ENCODE measurements at regions not wholly inside any gene's neighbourhood (a gene's known extent, or its start where the extent isn't known, plus 50 kb on each side); places are given as distances from the start of the nearest gene placed in this dataset.

DNA sequence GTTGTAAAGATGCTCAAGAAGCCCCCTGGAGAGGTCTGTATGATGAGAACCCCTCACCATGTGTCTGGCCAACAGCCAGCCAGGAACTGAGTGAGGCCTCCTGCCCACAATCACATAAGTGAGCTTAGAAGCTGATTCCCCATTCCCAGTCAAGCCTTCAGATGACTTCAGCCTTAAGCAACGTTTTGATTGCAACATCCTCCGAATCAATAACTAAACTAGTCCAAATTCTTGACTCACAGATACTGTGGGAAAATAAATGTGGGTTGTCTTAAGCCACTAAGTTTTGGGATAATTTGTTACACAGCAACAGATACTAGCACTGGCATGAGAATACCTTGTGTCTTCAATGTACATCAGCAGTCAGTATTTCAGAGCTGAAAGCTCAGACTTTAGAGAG, 54.5 kb upstream of the HS3ST4 start:
- Histone ChIP-seq H3K27me3 (no peaks in the 10 kb centered on the region), H3K27ac (no peak overlapping the region), H3K4me1 (no peaks in the 10 kb centered on the region), H3K9me3 (no peaks in the 10 kb centered on the region), H4K20me1 (no peaks in the 10 kb centered on the region), H3K9ac (no peak overlapping the region), H3K36me3 (no peaks in the 10 kb centered on the region), H3K4me2 (no peak overlapping the region), H3K4me3 (no peak overlapping the region)
- no peak for TF ChIP-seq Cebpa-rat (IDR thresholded peaks at IDR 0.05)

DNA sequence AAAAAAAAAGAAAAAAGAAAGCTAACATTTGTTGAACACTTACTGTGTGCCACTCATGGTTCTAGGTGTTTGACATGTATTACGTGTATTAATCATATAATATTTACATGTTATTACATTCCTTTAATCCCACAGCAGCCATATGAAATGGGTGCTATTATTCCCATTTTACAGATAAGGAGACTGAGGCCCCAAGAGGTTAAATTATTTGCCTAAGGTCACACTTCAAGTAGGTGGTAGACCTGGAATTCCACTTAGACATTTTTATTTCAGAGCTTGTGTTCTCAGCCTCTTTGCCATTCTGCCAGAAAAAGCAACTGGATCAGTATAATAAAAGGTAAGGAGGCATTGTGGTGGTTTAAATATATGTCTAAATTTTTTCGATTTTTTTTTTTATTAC, 55.1 kb upstream of the HS3ST4 start:
- H3K27ac ChIP-seq: no peak overlapping the region
- H3K4me1 ChIP-seq: no peaks in the 10 kb centered on the region
- no peak for TF ChIP-seq Cebpa-rat (IDR thresholded peaks at IDR 0.05)
- H3K9me3 ChIP-seq: no peaks in the 10 kb centered on the region
- no peaks in the 10 kb centered on the region for H3K36me3 ChIP-seq
- H4K20me1 ChIP-seq: no peaks in the 10 kb centered on the region
- H3K4me2 ChIP-seq: no peak overlapping the region
- no peak overlapping the region for H3K9ac ChIP-seq
- no peaks in the 10 kb centered on the region for H3K27me3 ChIP-seq
- no peak overlapping the region for H3K4me3 ChIP-seq

DNA sequence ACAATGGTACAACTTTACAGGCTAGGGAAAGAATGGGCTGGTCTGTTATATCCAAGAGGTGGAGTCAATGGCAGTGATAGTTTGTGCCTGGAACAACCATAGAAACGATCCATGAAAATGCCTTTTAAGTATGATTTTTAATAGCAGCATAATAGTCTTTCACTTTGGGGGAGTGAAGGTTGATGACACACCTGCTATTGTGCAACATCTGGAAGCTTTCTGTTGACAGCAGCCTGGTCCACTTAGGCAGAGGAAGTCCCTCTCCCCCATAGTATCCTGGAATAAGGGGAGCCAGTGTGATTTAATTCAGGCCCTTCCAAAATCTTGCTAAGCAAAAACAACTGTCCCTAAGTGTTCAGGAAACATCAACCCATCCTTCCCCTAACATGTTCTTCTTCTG, 56.3 kb upstream of the HS3ST4 start:
- H3K4me1 ChIP-seq: no peaks in the 10 kb centered on the region
- H3K27me3 ChIP-seq: no peaks in the 10 kb centered on the region
- H3K36me3 ChIP-seq: no peaks in the 10 kb centered on the region
- no peak for TF ChIP-seq Cebpa-rat (IDR thresholded peaks at IDR 0.05)
- H3K27ac ChIP-seq: no peak overlapping the region
- H3K9ac ChIP-seq: no peak overlapping the region
- H3K4me3 ChIP-seq: no peak overlapping the region
- H3K4me2 ChIP-seq: no peak overlapping the region
- no peaks in the 10 kb centered on the region for H4K20me1 ChIP-seq
- no peaks in the 10 kb centered on the region for H3K9me3 ChIP-seq

DNA sequence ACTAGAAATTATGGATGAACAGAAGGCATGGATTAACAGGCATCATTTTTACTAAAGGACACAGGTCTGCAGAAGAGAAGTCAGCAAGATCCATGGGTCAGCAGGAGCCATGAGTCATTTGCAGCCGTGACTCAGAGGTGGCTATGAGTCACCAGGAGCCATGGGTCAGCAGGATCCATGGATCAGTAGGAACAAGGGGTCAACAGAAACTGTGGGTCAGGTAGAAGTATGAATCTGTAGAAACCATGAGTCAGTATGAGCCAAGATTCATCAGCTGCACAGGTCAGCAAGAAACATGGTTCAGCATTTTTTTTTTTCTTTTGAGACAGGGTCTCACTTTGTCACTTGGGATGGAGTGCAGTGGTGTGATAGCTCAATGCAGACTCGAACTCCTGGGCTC, 58.2 kb upstream of the HS3ST4 start:
- H3K27me3 ChIP-seq: no peaks in the 10 kb centered on the region
- H4K20me1 ChIP-seq: no peaks in the 10 kb centered on the region
- no peaks in the 10 kb centered on the region; the same call in 1 of the 2 replicates for H3K9me3 ChIP-seq
- H3K9ac ChIP-seq: no peak overlapping the region
- TF ChIP-seq Cebpa-rat (IDR thresholded peaks at IDR 0.05): no peak
- no peak overlapping the region for H3K27ac ChIP-seq
- no peak overlapping the region for H3K4me3 ChIP-seq
- no peak overlapping the region for H3K4me2 ChIP-seq
- H3K36me3 ChIP-seq: no peaks in the 10 kb centered on the region
- H3K4me1 ChIP-seq: no peaks in the 10 kb centered on the region

DNA sequence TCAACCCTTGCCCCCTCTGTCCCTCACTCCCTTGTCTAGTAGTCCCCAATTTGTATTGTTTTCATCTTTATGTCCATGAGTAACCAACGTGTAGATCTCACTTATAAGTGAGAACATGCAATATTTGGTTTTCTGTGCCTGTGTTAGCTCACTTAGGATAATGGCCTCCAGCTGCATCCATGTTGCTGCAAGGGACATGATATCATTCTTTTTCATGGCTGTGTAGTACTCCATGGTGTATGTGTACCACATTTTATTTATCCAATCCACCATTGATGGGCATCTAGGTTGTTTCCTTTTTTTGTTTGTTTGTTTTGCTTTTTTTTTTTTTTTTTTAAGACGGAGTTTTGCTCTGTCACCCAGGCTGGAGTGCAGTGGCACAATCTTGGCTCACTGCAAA, 63.0 kb upstream of the HS3ST4 start:
- Histone ChIP-seq H3K27me3 (no peaks in the 10 kb centered on the region), H3K4me3 (no peak overlapping the region), H3K4me1 (no peaks in the 10 kb centered on the region), H3K9ac (no peak overlapping the region), H3K4me2 (no peak overlapping the region), H3K36me3 (no peaks in the 10 kb centered on the region), H3K9me3 (no peaks in the 10 kb centered on the region; the same call in 1 of the 2 replicates), H3K27ac (no peak overlapping the region), H4K20me1 (no peaks in the 10 kb centered on the region)
- TF ChIP-seq Cebpa-rat (IDR thresholded peaks at IDR 0.05): no peak

DNA sequence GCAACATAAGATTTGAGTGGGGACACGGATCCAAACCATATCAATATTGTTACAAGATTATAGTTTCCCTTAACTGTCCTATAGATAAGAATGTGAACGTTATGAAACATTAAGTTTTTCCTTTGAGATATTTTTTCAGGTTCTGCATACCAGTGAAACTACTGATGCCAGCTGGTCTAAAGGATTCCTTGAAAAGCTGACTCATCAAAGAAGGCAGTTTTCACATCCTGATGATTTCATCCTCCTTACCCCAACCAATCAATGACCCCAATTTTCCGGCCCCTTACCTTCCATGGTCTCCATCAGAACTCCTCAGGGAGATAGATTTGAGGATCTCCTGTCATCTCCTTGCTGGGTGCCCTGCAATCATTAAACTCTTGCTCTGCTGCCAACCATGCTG, 64.1 kb upstream of the HS3ST4 start:
- H3K27me3 ChIP-seq: no peaks in the 10 kb centered on the region
- no peaks in the 10 kb centered on the region for H3K36me3 ChIP-seq
- TF ChIP-seq Cebpa-rat (IDR thresholded peaks at IDR 0.05): no peak
- H3K4me2 ChIP-seq: no peak overlapping the region
- H3K4me1 ChIP-seq: no peaks in the 10 kb centered on the region
- H3K4me3 ChIP-seq: no peak overlapping the region
- H3K9me3 ChIP-seq: no peaks in the 10 kb centered on the region; the same call in 1 of the 2 replicates
- H3K9ac ChIP-seq: no peak overlapping the region
- H4K20me1 ChIP-seq: no peaks in the 10 kb centered on the region
- no peak overlapping the region for H3K27ac ChIP-seq

DNA sequence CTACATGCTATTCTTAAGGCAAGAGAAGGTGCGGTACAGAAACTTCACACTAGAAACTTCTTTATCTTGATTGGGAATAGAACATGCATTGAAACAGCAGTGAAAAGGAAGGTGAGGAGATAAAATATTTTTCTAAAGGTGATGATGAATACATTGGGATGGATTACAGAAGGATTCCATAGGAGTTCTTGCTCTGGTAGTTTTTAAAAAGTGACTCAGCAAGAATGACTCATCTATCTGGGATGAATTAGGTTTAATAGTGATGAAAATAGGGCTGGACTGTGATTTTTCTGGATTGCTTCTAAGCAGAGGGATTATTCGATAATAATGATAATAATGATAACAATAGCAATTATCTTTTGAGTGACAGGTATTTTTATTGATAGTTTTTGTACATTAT, 65.6 kb upstream of the HS3ST4 start:
- Histone ChIP-seq H3K27ac (no peak overlapping the region), H3K4me3 (no peak overlapping the region), H3K9ac (no peak overlapping the region), H3K27me3 (no peaks in the 10 kb centered on the region), H3K9me3 (no peaks in the 10 kb centered on the region; the same call in 1 of the 2 replicates), H3K4me1 (no peaks in the 10 kb centered on the region), H3K36me3 (no peaks in the 10 kb centered on the region), H4K20me1 (no peaks in the 10 kb centered on the region), H3K4me2 (no peak overlapping the region)
- no peak for TF ChIP-seq Cebpa-rat (IDR thresholded peaks at IDR 0.05)

DNA sequence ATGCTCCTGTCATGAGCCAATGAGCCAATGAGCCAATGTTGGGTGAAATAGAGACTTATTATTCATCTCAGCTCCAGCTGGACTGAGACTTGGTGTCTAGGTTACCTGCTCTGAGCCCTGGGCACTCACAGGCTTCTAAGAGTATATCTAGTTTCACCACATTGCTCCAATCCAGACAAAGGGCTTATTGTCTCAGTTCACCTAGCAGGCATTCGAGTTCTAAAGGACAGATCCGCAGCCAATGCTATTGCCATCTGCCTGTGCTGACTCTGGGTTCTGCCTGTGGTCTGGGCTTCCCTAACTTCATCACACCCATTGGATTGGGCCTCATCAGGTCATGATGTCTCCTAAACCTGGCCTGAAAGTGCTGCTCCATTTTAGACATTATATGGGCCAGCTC, 66.1 kb upstream of the HS3ST4 start:
- no peaks in the 10 kb centered on the region for H3K4me1 ChIP-seq
- H3K9ac ChIP-seq: no peak overlapping the region
- H4K20me1 ChIP-seq: no peaks in the 10 kb centered on the region
- no peaks in the 10 kb centered on the region; the same call in 1 of the 2 replicates for H3K9me3 ChIP-seq
- no peak overlapping the region for H3K27ac ChIP-seq
- H3K36me3 ChIP-seq: no peaks in the 10 kb centered on the region
- H3K4me2 ChIP-seq: no peak overlapping the region
- H3K27me3 ChIP-seq: no peaks in the 10 kb centered on the region
- no peak for TF ChIP-seq Cebpa-rat (IDR thresholded peaks at IDR 0.05)
- no peak overlapping the region for H3K4me3 ChIP-seq

DNA sequence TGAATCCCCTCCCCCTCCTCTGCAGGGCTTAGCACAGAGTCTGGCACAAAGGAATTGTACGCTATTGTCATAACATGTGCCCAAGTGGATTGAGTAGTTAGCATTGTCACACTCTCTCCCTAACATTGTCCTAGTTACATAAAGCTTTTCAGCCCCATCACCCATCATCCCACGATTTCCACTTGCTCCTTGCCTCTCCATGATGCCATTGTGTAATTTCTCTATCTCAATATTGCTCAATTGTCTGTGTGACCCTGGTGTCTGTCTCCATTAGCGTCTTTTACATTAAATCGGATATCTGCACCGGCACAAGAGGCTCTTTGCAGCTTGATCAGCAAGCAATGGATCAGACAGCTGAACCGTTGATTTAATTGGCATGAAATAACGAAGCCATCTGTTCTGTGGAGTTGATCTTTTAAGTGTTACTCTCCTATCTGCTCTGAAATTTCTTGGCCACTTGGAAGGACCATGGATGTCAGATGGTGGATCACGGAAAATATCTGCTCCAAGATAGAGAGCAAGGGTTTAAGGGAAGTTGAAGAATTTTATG, 77.0 kb upstream of the HS3ST4 start:
- H3K4me2 ChIP-seq: no peak overlapping the region
- H3K4me3 ChIP-seq: no peak overlapping the region
- H3K9me3 ChIP-seq: no peaks in the 10 kb centered on the region
- H4K20me1 ChIP-seq: no peaks in the 10 kb centered on the region
- H3K36me3 ChIP-seq: no peaks in the 10 kb centered on the region
- TF ChIP-seq Cebpa-rat (IDR thresholded peaks at IDR 0.05): no peak
- no peaks in the 10 kb centered on the region for H3K27me3 ChIP-seq
- no peaks in the 10 kb centered on the region for H3K4me1 ChIP-seq
- H3K9ac ChIP-seq: no peak overlapping the region
- H3K27ac ChIP-seq: no peak overlapping the region

DNA sequence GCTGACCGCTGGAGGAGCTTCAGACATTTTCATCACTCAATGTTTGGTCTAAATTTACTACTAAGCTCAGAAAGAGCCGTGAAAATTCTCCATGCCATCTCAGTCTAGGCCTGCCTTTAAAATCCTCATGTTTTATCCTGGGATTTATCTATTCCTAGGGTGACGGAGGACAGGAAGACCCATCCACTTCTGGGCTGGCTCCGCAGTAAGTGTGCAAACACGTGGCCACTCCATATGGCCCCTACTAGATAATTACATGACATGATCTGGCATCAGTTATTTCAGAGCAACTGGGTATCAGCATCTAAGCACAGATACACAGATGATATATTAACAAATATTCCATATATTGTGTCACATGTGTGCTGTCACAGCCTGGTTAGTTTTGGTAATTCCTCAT, 77.8 kb upstream of the HS3ST4 start:
- no peak overlapping the region for H3K27ac ChIP-seq
- H3K4me2 ChIP-seq: no peak overlapping the region
- no peaks in the 10 kb centered on the region for H3K27me3 ChIP-seq
- no peaks in the 10 kb centered on the region for H3K9me3 ChIP-seq
- no peak for TF ChIP-seq Cebpa-rat (IDR thresholded peaks at IDR 0.05)
- no peak overlapping the region for H3K4me3 ChIP-seq
- H3K36me3 ChIP-seq: no peaks in the 10 kb centered on the region
- H3K4me1 ChIP-seq: no peaks in the 10 kb centered on the region
- no peak overlapping the region for H3K9ac ChIP-seq
- no peaks in the 10 kb centered on the region for H4K20me1 ChIP-seq

DNA sequence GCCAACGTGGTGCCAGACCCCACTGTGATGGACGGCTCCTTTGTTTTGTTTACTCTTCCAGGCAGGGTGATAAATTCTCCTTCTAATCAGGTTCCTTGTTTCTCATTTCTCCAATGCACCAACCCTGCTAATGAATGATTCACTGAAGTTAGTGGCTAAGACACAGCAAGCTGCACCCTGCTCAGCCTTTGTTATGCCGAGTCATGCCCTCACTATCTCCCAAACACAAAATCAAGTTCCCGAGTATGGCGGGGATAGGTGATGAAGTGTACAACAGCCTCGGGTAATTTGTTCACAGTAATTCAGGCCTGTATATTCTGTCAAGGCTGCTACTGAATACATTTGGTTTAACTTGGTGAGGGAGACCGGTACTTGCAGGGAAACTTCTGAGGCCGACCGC, 83.8 kb upstream of the HS3ST4 start:
- Histone ChIP-seq H3K27me3 (no peaks in the 10 kb centered on the region), H3K36me3 (no peaks in the 10 kb centered on the region), H3K27ac (no peak overlapping the region), H3K9me3 (no peaks in the 10 kb centered on the region), H4K20me1 (no peaks in the 10 kb centered on the region), H3K4me1 (no peaks in the 10 kb centered on the region), H3K9ac (no peak overlapping the region), H3K4me3 (no peak overlapping the region), H3K4me2 (no peak overlapping the region)
- TF ChIP-seq Cebpa-rat (IDR thresholded peaks at IDR 0.05): no peak
